ENCODE measurements at regions not wholly inside any gene's neighbourhood (a gene's known extent, or its start where the extent isn't known, plus 50 kb on each side); places are given as distances from the start of the nearest gene placed in this dataset.
"Not testable (repeated sequence)": the region's sequence is repeated elsewhere in the genome, so short reads cannot be mapped to it uniquely, and the experiment has no call there.

GRCh38 chr6:169000022-169000421, 253.6 kb downstream of the THBS2 start:
- no peak for DNase-seq

GRCh38 chr6:168999392-168999791, 254.3 kb downstream of the THBS2 start:
- no peak for DNase-seq

GRCh38 chr6:168996356-168996625, 257.4 kb downstream of the THBS2 start:
- peak; percentile 60 for DNase-seq

GRCh38 chr6:168995526-168996355, 257.9 kb downstream of the THBS2 start:
- no peak for DNase-seq

GRCh38 chr6:168994956-168995355, 258.7 kb downstream of the THBS2 start:
- DNase-seq, result no peak

- DNase-seq, result no peak
These were observed 261.1 kb downstream of the THBS2 start for GRCh38 chr6:168992446-168993144.

- DNase-seq, result not testable (repeated sequence)
These were observed 262.0 kb downstream of the THBS2 start for GRCh38 chr6:168991695-168992094.

GRCh38 chr6:168990019-168990751, 263.5 kb downstream of the THBS2 start:
- DNase-seq, result no peak

GRCh38 chr6:168989421-168989820, 264.2 kb downstream of the THBS2 start:
- DNase-seq, result no peak

- no peak for DNase-seq
These were observed 264.8 kb downstream of the THBS2 start for GRCh38 chr6:168988801-168989200.

GRCh38 chr6:168988280-168988679, 265.4 kb downstream of the THBS2 start:
- no peak for DNase-seq

GRCh38 chr6:168985705-168986104, 267.9 kb downstream of the THBS2 start:
- no peak for DNase-seq

- no peak for DNase-seq
These were observed 269.7 kb downstream of the THBS2 start for GRCh38 chr6:168983925-168984324.

GRCh38 chr6:168981187-168981586, 272.5 kb downstream of the THBS2 start:
- no peak for DNase-seq

GRCh38 chr6:168979254-168979653, 274.4 kb downstream of the THBS2 start:
- no peak for DNase-seq

- DNase-seq, result no peak
These were observed 281.5 kb downstream of the THBS2 start for GRCh38 chr6:168972128-168972527.

- DNase-seq, result no peak
These were observed 282.1 kb downstream of the THBS2 start for GRCh38 chr6:168971549-168971948.

GRCh38 chr6:168968801-168969200, 284.8 kb downstream of the THBS2 start:
- no peak for DNase-seq

GRCh38 chr6:168968228-168968627, 285.4 kb downstream of the THBS2 start:
- DNase-seq, result peak; percentile 82

- peak; percentile 51 for DNase-seq
These were observed 286.2 kb downstream of the THBS2 start for GRCh38 chr6:168967281-168967925.

GRCh38 chr6:168964138-168964835, 289.4 kb downstream of the THBS2 start:
- no peak for DNase-seq

- DNase-seq, result peak; percentile 47
These were observed 290.8 kb downstream of the THBS2 start for GRCh38 chr6:168962886-168963285.

- no peak for DNase-seq
These were observed 292.4 kb downstream of the THBS2 start for GRCh38 chr6:168961264-168961656.

All from femur (tissue), 1 donor.